GM18909 (cell line): ENCODE measurements at regions not wholly inside any gene's neighbourhood (a gene's known extent, or its start where the extent isn't known, plus 50 kb on each side); places are given as distances from the start of the nearest gene placed in this dataset.

Source experiments
- ATAC-seq: cut with Tn5 transposase; IDR thresholded peaks from one replicate; pipeline ENCODE4 v1.9.1; 2021; ENCODE audit warnings: mild to moderate bottlenecking; ENCODE audit not compliant: unreplicated experiment, poor library complexity

DNA sequence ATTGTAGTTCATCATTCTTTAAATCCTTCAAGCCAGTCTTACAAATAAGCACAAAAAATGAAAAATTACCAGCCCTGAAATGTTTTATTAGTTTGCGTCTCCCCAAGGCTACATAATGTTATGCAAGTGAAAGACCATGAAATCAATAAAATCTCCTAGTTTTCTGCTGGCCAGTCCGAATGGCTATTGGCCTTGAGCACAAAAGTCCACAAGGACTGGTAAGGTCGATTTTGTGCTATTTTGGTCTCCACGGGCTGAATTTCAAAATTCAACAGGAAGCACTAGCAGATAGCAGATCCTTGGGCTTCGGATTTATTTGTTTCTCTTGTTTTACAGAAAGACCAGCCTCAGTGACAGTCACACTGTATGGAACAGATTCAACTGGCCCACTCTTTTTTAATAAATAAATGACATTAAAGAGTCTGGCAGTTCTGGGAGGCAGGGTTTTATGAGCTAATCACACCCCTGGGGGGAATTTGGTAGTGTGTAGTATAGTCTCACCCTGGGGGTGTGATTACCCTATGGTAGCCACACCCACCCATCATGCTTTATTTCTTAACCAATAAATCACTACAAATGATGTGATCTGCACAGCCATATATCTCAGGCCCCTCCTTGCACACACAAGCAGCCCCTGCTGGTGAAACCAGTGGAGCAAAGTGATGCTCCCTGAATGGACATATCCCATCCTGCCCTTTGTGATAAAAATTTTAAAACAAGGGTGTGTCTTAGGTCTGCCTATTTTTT, 51.1 kb upstream of the TMEM33 start:
- ATAC-seq = no peak

DNA sequence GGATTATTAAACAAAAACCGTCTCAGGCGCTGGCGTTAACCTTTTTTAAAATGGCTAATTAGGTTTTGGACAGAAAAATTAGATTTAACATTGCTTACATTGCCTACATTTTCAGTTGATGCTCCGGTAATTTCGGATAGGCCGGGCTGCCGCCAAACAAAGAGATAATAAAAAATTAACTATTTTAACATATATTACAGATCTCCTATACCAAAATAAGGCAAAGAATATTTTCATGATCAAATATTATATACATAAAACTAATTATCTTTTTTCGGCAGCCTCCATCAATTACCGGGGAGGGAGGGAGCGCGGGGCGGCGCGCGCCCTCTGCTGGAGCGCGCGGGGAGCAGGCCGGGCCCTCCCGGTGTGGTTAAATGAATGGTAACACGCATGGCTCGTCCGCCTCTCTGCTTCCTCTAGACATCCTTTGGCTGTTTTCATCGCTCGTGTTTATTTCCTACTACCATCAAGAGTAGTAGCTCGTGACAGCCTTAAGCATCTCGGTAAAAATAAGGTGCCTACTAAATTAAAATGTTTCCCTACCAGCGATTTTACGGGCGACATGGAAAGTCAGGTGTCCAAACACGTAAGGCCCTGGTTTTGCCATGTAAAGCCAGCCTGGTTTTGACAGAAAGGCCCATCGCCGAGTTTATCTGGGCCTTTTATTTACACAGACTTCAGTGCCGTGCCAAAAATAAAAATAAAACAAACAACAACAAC, 52.4 kb upstream of the TMEM33 start:
- peak; percentile 71 for ATAC-seq

DNA sequence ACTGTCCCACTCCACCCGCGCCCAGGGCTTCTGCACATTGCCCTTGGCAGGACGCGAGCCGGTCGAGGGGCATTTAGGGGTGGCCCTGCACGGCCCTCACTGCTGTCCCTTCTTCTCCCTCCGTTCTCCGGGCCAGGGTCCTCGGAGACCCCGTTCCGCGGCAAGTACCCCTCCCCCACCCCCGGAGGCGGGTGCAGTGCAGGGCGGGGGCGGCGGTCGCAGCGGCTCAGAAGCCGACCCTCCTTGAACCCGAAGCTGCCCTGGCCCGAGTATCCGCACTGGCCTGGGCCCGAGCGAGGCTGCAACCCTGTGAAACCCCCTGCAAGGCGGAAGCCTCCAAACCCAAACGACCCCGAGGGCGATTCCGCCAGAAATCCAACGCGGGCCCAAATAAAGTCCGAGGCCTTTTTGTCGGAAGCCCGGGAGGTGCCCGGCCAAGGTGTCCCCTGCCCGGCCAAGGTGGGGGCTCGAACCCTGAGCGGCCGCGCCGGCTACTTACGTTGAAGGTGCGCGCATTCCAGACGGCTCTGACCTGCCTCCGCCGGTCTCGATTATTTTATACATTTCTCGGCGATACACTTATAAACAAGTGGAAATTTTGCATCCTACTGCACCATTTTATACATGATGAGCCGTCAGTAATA, 53.1 kb upstream of the TMEM33 start:
- ATAC-seq = no peak

DNA sequence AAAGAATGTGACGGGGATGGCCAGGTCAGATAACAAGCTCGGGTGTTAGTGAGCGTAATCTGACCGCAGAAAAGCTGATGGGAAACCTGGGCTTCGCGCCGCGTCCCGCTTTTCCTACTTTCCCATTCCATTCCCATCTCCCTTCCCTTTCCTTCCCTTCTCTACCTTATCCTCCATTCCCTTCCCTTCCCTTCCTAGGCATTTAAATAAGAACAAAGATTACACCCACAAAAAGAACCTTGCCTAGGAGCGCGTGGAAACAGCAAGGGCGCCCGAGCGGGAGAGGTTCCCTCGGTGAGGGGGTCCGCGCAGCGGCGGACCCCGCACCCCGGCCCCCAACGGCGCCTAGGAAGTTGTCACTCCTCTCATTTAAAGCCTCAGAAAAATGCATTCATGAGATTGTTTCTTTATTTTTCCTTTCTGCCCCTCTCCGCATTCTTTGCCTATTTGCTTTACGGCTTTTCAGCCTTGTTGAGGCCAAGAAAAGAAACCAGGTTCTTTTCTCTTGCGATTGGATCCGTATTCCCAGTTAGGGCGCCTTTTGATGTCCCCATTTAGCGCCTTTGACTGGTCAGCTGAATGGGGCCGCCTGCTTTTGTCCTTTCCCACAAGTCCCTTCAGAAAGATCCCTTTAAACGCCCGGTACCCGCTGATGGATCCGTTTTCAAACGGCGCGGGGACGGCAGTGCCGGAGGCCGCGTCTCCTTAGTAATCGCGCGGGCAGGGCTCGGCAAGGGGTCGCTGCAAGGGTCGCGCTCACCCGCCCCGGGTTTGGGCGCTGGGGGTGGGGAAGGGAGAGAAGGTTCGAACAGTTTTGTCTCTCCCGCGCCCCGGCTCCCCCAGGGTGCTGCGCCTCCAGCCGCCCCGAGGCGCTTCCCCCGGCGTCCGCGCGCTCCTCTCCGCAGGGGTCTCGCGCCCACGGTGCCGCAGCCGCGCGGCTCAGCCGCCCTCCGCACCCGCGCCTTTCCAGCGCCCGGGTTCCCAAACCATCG, 54.1 kb upstream of the TMEM33 start:
- no peak for ATAC-seq

DNA sequence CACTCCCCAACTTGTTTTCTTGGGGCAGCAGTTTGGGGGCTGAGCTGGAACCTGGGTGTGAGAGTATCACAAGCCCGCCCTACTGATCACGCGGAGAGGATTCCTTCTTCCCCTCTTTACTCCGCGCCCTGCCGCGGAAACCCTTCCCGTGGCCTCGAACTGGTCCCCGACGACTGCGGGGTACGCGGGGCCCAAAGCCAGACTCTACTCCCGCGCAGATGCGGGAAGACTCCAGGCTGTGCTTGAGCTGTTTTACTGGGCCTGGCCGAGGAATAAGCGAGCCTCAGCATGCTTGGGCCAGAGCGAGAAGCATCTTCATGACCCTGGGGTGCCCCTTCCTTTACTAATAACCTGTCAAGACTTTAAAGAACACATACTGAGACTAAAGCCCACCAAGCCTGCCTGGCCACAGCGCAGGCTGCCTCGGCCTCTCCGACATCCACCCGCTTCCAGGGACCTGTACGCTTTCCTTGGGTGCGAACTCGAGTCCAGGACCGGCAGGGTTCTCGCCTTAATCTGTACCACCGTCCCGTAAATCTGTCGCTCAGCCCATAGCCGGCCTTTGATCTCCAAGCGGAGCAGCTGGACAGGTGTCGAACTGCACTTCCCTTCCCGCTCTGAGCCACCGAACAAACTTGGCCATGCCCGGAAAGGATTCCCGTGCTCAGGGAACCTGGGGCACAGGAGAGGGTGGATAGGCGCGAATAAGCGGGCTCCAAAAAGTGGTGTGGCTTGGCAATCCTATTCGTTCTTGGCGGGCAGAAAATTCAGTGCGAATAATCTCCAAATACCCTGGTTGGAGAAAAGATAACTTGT, 55.0 kb upstream of the TMEM33 start:
- ATAC-seq = no peak

DNA sequence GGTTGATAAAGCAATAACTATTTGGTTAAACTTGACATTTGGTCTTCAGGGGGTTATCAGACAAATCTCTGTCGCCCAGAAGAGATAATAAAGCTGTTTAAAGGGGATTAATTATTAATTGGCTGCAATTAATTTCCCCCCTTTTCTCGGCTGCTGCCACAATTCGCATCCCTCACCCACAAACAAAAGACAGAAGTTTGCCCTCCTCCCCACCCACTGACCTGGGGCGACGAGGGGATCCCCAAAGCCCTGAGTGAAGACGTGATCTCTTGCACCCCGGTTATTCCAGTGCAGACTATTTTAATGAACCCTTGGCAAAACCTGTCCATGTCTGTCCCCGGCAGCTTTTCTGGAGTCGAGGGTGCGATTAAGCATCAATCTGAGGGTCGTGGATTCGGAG, 55.7 kb upstream of the TMEM33 start:
- no peak for ATAC-seq

DNA sequence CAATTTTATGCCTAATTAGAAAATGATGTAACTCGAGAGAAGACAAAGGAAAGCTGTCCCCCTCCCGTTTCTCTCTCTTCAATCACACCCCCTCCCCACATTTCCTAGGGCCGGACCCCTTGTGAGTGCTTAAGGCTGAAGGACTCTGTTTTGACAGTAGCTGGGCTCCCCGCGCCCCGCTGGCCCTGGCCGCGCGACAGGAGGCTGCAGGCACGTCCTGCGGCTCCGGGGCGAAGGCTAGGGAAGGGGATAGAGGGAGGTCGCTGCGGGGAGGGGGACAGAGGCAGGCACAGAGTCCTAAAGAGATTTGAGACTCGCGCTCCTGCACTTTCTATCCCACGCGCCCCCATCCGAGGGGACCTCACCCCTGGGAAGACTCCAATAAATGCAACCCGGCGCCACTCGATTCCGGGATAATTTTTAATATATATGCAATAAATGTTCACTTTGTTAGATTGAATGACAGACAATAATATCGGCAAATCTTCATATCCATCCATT, 56.2 kb upstream of the TMEM33 start:
- ATAC-seq = no peak

DNA sequence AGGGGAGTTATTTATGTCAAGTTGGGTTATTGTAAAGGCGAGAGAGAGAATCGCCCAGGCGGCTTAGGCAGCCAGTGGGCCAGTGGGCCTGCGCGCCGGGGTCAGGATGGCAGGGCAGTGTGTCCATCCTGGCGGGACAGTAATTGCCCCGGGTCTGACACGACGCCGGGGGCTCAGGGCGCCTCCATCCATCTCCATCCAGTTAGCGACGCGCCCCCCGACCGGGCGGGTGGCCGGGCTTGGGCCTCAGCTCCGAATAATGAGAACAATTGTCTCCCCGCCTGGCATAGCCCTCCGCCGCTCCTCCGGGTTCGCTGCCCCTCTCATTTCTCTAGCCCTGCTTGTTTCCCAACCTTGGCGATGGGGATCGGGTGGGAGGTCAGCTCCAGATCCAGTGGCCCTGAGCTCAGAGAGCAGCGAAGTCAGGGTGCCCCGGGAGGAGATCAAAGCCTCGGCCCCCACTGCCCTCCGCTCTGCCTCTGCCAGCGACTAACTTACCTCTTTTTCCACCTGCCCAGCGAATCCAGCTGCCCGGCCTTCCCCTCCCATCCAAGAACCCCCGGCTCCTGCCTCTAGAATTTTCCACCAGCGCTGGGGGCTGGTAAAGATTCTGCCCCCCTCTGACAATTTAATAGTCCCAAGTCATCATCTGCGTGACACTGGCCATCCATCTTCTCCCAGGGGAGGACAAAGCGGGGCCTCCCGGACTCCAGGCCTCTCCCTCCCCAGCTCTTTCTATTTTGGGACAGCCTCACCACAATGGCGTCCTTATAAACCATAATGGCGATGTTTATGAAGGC, 56.9 kb upstream of the TMEM33 start:
- ATAC-seq = no peak

DNA sequence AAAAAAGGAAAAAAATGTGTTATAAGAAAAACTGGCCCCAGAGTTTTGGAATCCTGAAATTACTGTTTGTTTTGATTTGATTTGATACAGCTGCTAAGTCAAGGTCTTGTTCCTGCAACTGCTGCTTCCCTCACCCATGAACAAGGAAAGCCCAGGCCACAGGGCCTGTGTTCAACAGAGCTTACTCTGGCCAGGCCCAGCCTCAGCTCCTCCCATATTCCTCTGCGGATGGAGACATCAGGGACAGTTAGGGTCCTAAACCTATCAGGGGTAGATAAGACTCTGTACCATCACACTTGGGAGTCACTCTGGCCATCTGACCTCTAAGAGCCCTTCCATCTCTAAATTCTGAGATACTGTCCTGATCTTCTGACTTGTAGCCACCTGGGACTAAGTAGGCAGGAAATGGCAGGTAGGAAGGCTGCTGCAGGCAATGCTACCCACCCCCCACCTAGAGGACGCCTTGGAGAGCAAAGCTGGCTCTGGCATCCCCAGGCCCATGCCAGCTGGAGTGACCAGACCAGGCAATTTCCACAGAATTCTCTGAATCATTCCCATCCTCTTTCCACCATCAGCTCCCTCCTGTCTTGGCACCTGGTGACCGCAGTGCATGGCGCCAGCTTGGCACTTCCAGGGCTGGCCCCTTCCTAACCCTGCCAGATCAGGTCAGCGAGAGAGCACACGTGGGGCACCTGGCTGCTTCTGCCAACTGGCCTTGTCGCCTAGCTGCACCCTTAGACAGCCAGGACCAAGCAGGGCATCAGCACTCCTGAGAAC, 58.0 kb upstream of the TMEM33 start:
- no peak for ATAC-seq

DNA sequence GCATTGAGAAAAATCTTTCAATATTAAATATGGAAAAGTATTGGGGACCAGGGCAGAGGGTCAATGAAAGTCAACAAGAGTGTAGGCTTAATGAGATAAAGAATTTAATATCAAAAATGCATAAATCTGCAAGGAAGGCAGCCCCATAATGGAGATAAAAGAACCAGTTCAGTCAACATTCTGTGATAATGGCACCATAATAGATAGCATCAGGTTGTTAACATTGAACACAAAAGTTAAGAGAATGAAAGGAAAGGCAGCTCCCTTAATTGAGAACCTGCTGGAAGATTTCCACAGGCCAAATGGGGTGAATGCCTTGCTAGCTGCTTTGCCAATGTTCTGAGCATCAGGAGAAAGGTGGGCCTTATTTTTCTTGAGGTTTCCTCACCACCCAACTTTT, 60.4 kb upstream of the TMEM33 start:
- ATAC-seq = no peak

DNA sequence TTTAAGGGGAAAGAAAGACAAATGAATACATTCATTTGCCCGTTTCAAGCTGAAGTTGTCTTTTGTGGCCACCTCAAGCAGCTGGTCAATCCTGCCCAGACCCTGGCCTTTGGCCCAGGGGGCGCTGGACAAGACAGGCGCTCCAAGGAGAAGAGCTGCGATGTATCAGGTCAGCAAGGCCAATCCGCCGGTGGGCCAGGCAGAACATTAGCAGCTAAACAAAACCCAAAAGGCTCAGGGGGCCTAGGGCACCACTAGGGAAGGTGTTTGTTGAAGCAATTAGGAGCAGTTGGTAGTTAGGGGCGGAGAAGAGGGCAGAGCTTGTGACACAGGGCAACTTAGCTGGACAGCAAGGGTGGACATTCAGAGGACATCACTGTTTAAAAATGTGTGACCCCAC, 60.8 kb upstream of the TMEM33 start:
- no peak for ATAC-seq

DNA sequence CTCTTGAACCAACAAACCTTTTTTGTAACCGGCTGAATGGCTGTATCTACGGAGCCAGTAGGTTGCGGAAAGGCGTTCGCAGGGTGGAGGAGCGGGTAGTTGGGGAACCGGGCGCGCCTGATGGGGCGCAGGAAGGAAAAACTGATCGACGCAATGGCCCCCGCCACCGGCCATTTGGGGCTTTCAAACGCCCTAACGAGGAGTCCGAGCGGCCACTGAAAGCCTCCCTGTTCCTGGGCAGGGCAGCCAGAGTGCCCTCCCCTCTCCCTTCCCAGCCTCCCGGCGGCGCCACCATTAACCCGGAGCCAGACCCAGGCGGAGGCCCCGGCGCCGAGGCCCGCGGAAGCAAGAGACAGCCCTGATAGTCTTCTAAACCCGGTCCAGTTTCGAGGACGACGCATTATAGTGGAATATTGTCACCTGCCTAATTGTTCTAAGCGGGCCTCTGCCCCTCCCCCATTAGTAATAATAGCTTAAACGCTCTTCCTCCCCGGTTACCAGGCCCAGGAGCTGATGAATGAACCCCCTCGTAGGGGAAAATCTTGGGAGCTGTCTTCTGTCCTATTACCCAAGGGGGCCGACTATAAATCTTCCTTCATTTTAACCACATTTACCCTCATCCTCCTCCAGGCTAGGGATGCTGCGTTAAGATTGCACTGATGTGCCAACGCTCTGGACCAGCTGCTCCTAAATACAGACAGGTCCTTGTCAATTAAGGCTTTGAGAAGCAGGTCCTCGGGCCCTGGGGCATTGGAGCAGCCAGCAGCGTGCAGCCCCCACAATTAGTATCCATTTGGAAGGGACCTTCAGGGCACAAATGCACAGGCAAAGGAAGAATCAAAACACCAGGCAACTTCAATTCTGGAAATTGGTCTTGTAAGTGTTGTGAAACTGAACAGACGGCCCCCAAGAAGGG, 61.6 kb upstream of the TMEM33 start:
- ATAC-seq = no peak

DNA sequence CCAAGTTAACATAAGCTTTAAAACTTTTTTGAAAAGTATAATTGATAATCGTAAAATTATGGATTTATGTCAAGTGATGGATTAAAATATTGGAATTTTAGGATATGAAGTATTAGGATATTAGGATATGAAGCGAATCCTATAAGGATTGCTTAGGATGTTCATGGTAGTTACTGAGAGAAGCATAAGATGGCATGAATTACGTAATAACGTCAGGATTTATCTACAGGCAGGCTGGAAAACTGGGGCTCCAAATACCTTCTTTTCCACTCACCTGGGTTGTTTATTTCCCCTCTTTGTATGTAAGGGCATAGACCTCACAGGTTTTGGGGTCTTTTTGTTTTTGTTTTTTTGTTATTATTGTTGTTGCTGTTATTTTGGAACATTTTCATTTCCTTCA, 65.2 kb upstream of the TMEM33 start:
- ATAC-seq = no peak

DNA sequence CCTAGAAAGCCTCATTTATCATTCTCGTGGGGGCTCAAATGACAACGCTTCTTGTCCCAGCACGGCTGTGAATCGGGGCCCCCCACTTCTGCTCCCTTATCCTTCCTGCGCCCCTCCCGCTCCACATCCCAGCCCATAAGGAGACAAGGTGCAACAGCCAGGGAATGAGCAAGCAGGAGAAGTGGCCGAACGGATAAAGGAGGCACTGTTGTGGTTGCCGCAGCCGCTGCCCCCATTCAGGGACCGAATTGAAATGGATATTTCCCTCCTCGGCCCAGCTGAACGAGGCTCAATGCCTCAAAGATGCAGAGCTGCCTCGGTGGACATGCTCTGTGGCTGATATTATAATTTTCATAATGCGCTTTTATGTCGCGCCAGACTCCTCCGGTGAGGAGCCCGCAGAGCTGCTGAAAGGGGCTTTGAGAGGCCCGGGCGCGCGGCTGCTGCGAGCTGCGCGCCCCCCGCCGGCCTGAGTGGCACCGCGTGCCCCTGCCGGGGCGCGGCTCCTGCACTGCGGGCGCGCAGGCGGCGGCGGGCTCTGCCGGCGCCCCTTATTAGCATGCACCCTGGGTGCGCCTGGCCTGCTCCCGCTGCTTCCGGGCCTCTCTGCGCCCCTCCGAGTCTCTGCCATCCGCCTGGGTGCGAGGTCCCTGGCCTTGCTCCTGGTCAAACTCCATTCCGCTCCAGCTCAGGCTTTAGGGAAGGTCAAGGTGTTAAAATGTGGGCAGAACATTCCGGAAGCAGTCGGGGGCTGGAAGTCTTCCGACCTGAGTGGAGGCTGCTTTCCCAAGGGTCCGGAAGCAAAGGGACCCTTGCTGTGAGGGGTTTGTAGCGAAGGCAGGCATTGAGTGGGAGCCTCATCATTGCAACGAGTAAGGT, 68.2 kb upstream of the TMEM33 start:
- ATAC-seq = no peak

DNA sequence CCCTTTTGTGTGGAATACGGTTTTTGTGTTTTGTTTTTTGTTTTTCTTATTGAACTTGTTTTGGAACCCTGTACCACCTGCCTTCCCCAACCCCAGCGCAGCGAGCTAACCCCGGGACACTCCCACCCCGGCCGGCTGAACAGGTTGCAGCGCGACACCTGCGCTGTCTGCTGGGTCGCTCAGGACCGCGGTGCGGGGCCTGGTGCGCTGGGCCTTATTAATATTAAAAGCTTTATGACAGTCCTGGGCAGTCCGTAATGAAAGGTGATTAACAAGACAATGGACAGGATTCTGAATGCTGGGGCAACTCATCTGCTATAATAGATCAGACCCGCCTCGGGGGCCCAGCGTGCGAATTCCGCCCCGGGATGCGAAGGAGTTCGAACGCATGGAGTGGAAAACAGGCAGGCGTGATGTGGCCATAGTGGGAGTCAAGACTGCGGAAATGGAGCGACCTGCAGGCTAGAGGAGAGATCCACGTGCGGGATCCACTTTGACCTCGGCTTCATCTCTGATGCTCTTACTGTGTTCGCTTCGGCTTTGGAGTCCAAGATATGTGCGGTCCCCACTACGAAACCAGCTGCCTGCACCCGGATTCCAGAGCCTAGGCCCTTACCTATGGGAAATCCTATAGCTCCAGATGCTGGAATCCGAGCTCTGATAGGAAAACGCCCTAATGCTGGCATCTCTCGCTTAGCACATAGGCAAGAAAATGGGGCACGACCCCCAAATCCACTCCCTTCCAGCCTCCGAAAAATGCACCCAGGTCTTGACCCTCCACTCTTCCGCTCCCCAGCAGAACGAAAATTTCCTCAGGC, 69.0 kb upstream of the TMEM33 start:
- ATAC-seq = no peak
